ENCODE measurements at regions not wholly inside any gene's neighbourhood (a gene's known extent, or its start where the extent isn't known, plus 50 kb on each side); places are given as distances from the start of the nearest gene placed in this dataset.

GRCh38 chr6:85355816-85356215, 94.1 kb upstream of the NT5E start:
- Histone ChIP-seq H3K27me3 (no peaks in the 10 kb centered on the region), H3K4me1 (peaks cover 0 to 4% (median 3%) of the 10 kb centered on the region in 4 donors), H3K27ac (no peak overlapping the region), H3K9me3 (no peaks in the 10 kb centered on the region), H3K4me3 (no peak overlapping the region), H3K36me3 (no peaks in the 10 kb centered on the region)
- DNase-seq, result no peak
- no peak for TF ChIP-seq CTCF (IDR thresholded peaks at IDR 0.05)
- intact Hi-C loops (cut with DNase I; ENCODE audit: low total_unique reads), result no loop called here

- TF ChIP-seq CTCF (IDR thresholded peaks at IDR 0.05), result peak; percentile 93
- intact Hi-C loops (cut with DNase I; ENCODE audit: low total_unique reads), result loop anchor here (5.0 kb wide), 2 partner anchors 127 to 182 kb away; no protein-coding TSS in a partner anchor
- H3K36me3 ChIP-seq, result no peaks in the 10 kb centered on the region
These were observed 94.9 kb upstream of the NT5E start for GRCh38 chr6:85354761-85355618.

GRCh38 chr6:85353012-85353411, 96.9 kb upstream of the NT5E start:
- H3K4me1 ChIP-seq, result peaks cover 0 to 10% (median 2%) of the 10 kb centered on the region in 4 donors
- no peaks in the 10 kb centered on the region for H3K27me3 ChIP-seq
- H3K4me3 ChIP-seq, result no peak overlapping the region
- no peaks in the 10 kb centered on the region for H3K9me3 ChIP-seq
- H3K36me3 ChIP-seq, result no peaks in the 10 kb centered on the region
- intact Hi-C loops (cut with DNase I; ENCODE audit: low total_unique reads), result loop anchor here (5.0 kb wide), 2 partner anchors 129 to 184 kb away; no protein-coding TSS in a partner anchor
- DNase-seq, result no peak
- TF ChIP-seq CTCF (IDR thresholded peaks at IDR 0.05), result no peak
- H3K27ac ChIP-seq, result no peak overlapping the region

More at GRCh38 chr6:85354761-85355618, 94.9 kb upstream of the NT5E start:
- H3K4me1 ChIP-seq, result no peaks in the 10 kb centered on the region
- DNase-seq, result peak; percentile 77 to 83
- H3K9me3 ChIP-seq, result no peaks in the 10 kb centered on the region
- no peak overlapping the region for H3K27ac ChIP-seq
- no peaks in the 10 kb centered on the region for H3K27me3 ChIP-seq
- no peak overlapping the region for H3K4me3 ChIP-seq

- Histone ChIP-seq H3K9me3 (no peaks in the 10 kb centered on the region), H3K27me3 (no peaks in the 10 kb centered on the region), H3K27ac (peak overlapping the region; percentile 36 to 48), H3K4me1 (peaks cover 0 to 27% (median 6%) of the 10 kb centered on the region in 4 donors), H3K4me3 (no peak overlapping the region), H3K36me3 (no peaks in the 10 kb centered on the region)
- DNase-seq, result no peak
- TF ChIP-seq CTCF (IDR thresholded peaks at IDR 0.05), result no peak
- intact Hi-C loops (cut with DNase I; ENCODE audit: low total_unique reads), result no loop called here
These were observed 101.2 kb upstream of the NT5E start for GRCh38 chr6:85348643-85349042.

GRCh38 chr6:85347812-85348211, 102.1 kb upstream of the NT5E start:
- TF ChIP-seq CTCF (IDR thresholded peaks at IDR 0.05), result no peak
- Histone ChIP-seq H3K27ac (peak overlapping the region; percentile 36 to 48), H3K9me3 (no peaks in the 10 kb centered on the region), H3K27me3 (no peaks in the 10 kb centered on the region), H3K36me3 (no peaks in the 10 kb centered on the region), H3K4me1 (peaks cover 0 to 32% (median 6%) of the 10 kb centered on the region in 4 donors), H3K4me3 (no peak overlapping the region)
- intact Hi-C loops (cut with DNase I; ENCODE audit: low total_unique reads), result no loop called here
- no peak for DNase-seq

All from tibial artery (tissue), 4 donors.